Mammary epithelial cell (primary cell): ENCODE measurements at regions not wholly inside any gene's neighbourhood (a gene's known extent, or its start where the extent isn't known, plus 50 kb on each side); places are given as distances from the start of the nearest gene placed in this dataset.

Experiments used
- CTCF ChIP-seq, 2 donors: IDR thresholded peaks in 1 of 2; conservative IDR thresholded peaks in 1 of 2; 2 replicates each; pipeline ENCODE4 v1.5.1; 2011 to 2012; ENCODE audit warnings: inconsistent platforms in 2 of 2, low read length in 2 of 2, mild to moderate bottlenecking in 2 of 2, control low read depth in 1 of 2, low read depth in 1 of 2; ENCODE audit not compliant: insufficient read depth in 1 of 2; ENCODE audit errors: extremely low read depth in 1 of 2
- EZH2 ChIP-seq: IDR thresholded peaks from 2 replicates; pipeline ENCODE4 v1.6.1; 2012; ENCODE audit warnings: low read length, inconsistent platforms, borderline replicate concordance

- no peak for TF ChIP-seq CTCF (conservative IDR thresholded peaks at IDR 0.05 in 1 of 2, IDR thresholded peaks at IDR 0.05 in 1 of 2; ENCODE audit: extremely low read depth in 1 of 2, insufficient read depth in 1 of 2, low read depth in 1 of 2, low read length in 2 of 2)
- no peak for TF ChIP-seq EZH2
Measured at GRCh38 chr9:21657966-21658667, 144.3 kb upstream of the MTAP start.
